ENCODE measurements at regions not wholly inside any gene's neighbourhood (a gene's known extent, or its start where the extent isn't known, plus 50 kb on each side); places are given as distances from the start of the nearest gene placed in this dataset.
"Not testable (repeated sequence)": the region's sequence is repeated elsewhere in the genome, so short reads cannot be mapped to it uniquely, and the experiment has no call there.

DNA sequence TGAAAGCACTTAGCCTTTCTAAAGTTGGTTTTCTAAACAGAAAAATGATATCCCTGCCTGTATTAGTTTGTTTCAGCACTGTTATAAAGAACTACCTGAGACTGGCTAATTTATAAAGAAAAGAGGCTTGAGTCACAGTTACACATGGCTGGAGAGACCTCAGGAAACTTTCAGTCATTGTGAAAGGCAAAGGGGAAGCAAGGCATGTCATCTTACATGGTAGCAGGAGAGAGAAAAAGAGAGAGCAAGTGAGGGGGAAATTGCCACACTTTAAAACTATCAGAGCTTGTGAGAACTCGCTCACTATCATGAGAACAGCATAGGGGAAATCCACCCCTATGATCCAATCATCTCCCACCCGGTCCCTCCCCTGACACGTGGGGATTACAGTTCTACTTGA, 64.9 kb downstream of the FAM170A start:
- no peaks in the 10 kb centered on the region for H3K27me3 ChIP-seq
- no peaks in the 10 kb centered on the region for H3K4me1 ChIP-seq
- no peaks in the 10 kb centered on the region for H3K9me3 ChIP-seq
- TF ChIP-seq, protein P1, sequence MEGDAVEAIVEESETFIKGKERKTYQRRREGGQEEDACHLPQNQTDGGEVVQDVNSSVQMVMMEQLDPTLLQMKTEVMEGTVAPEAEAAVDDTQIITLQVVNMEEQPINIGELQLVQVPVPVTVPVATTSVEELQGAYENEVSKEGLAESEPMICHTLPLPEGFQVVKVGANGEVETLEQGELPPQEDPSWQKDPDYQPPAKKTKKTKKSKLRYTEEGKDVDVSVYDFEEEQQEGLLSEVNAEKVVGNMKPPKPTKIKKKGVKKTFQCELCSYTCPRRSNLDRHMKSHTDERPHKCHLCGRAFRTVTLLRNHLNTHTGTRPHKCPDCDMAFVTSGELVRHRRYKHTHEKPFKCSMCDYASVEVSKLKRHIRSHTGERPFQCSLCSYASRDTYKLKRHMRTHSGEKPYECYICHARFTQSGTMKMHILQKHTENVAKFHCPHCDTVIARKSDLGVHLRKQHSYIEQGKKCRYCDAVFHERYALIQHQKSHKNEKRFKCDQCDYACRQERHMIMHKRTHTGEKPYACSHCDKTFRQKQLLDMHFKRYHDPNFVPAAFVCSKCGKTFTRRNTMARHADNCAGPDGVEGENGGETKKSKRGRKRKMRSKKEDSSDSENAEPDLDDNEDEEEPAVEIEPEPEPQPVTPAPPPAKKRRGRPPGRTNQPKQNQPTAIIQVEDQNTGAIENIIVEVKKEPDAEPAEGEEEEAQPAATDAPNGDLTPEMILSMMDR (IDR thresholded peaks at IDR 0.05), result no peak
- no peak for TF ChIP-seq POLR2A (IDR thresholded peaks at IDR 0.05)
- H3K36me3 ChIP-seq, result no peaks in the 10 kb centered on the region
- H3K4me3 ChIP-seq, result no peak overlapping the region
- no peak for DNase-seq
- no peak overlapping the region for H3K27ac ChIP-seq

DNA sequence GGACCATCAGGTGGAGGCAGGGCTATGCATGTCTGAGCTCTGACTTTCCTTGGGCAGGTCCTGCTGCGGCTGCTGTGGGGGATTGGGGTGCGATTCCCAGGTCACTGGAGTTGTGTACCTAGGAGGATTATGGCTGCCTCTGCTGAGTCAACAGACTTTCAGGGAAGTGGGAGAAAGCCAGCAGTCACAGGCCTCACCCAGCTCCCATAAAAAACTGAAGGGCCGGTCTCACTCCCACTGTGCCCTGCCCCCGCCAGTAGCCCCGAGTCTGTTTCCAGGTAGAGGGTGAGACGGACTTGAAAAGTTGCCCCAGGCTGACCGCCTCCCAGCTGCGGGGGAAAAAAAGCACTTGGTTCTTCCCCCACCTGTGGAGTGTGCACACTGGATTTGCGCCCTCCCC, 76.7 kb downstream of the FAM170A start:
- Histone ChIP-seq H3K4me3 (no peak overlapping the region), H3K4me1 (no peaks in the 10 kb centered on the region), H3K27me3 (no peaks in the 10 kb centered on the region), H3K27ac (no peak overlapping the region), H3K36me3 (no peaks in the 10 kb centered on the region), H3K9me3 (no peaks in the 10 kb centered on the region)
- DNase-seq, result no peak
- TF ChIP-seq, protein P1 (IDR thresholded peaks at IDR 0.05), result no peak
- no peak for TF ChIP-seq POLR2A (IDR thresholded peaks at IDR 0.05)

DNA sequence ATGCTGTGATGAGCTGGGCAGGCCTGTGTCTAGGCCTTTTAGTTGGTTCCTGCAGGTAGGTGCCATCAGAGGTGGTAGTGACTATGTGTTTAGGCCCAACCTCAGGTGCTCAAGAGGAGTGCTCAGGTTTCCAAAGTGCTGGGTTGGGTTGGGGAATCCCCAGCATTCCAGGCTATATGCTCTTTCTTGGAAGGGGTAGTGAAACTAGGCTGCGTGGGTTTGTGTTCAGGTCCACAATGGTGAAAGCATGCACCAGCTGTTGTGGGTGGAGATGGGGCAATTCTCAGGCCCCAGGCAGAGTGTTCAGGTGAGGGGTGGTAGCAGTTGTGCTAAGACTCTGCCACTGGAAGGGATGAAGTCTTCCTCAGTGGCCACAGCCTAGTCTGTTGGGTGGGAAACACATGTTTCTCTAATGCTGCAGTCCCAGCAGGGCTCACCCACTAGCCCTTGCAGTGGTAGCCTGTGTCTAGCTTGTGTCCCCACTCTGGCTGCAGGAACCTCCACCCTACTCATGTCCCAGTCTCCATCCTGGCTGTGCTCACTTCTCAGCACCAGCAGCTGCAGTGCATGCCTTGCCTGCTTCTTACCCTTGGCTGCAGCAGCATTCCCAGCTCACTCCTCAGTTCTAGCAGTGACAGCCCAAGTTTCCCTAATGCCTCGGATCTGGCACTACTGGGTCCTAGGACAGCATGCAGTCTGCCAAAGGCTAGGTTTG, 78.9 kb downstream of the FAM170A start:
- Histone ChIP-seq H3K27me3 (no peaks in the 10 kb centered on the region), H3K36me3 (no peaks in the 10 kb centered on the region), H3K4me1 (no peaks in the 10 kb centered on the region), H3K9me3 (no peaks in the 10 kb centered on the region), H3K27ac (no peak overlapping the region), H3K4me3 (no peak overlapping the region)
- no peak for DNase-seq
- TF ChIP-seq, protein P1 (IDR thresholded peaks at IDR 0.05), result no peak
- no peak for TF ChIP-seq POLR2A (IDR thresholded peaks at IDR 0.05)

DNA sequence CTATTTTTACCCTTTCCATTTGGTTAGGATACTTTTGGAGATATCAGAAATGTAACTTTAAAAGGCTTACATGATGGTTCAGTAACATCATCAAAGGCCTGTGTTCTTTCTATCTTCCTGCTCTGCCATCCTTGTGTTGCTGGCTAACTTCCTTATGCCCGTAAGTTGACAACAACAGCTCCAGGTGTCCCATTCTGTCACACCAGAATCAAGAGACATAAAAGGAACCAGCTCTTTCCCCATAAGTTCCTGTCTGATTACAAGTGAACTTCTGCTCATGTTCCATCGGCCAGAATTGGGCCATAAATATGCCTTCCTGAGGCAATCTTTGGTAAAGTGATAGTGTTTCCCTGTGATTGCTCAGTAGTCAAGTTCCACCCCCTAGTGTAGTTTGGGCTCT, 92.4 kb downstream of the FAM170A start:
- Histone ChIP-seq H3K9me3 (no peaks in the 10 kb centered on the region), H3K4me1 (no peaks in the 10 kb centered on the region), H3K27ac (no peak overlapping the region), H3K36me3 (no peaks in the 10 kb centered on the region), H3K27me3 (no peaks in the 10 kb centered on the region), H3K4me3 (no peak overlapping the region)
- DNase-seq, result no peak
- TF ChIP-seq POLR2A (IDR thresholded peaks at IDR 0.05), result no peak
- TF ChIP-seq, protein P1 (IDR thresholded peaks at IDR 0.05), result no peak

DNA sequence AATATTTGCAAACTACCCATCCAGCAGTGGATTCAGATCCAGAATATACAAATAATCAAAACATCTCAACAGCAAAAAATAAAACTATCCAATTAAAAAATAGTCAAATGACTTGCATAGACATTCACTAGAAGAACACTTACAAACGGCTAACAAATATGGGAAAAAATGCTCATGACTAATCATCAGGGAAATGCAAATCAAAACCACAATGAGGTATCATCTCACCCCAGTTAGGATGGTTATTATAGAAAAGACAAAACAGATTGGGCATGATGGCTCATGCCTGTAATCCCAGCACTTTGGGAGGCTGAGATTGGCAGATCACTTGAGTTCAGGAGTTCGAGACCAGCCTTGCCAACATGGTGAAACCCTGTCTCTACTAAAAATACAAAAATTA, 95.9 kb downstream of the FAM170A start:
- not testable (repeated sequence) for DNase-seq, H3K4me1 ChIP-seq, H3K4me3 ChIP-seq, H3K27me3 ChIP-seq, H3K36me3 ChIP-seq, H3K9me3 ChIP-seq, H3K27ac ChIP-seq

DNA sequence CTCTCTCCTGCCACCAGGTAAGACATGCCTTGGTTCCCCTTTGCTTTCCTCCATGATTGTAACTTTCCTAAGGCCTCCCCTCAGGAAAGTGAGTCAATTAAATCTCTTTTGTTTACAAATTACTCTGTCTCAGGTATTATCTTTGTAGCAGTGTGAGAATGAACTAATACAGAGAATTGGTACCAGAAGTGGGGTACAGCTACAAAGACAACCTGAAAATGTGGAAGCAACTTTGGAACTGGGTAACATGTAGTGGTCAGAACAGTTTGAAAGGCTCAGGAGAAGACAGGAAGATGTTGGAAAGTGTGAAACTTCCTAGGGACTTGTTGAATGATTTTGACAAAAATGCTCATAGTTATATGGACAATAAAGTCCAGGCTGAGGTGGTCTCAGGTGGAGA, 97.2 kb downstream of the FAM170A start:
- DNase-seq, result no peak
- H3K27me3 ChIP-seq, result no peaks in the 10 kb centered on the region
- TF ChIP-seq POLR2A (IDR thresholded peaks at IDR 0.05), result no peak
- H3K36me3 ChIP-seq, result no peaks in the 10 kb centered on the region
- no peaks in the 10 kb centered on the region for H3K9me3 ChIP-seq
- H3K27ac ChIP-seq, result no peak overlapping the region
- H3K4me3 ChIP-seq, result no peak overlapping the region
- H3K4me1 ChIP-seq, result no peaks in the 10 kb centered on the region

DNA sequence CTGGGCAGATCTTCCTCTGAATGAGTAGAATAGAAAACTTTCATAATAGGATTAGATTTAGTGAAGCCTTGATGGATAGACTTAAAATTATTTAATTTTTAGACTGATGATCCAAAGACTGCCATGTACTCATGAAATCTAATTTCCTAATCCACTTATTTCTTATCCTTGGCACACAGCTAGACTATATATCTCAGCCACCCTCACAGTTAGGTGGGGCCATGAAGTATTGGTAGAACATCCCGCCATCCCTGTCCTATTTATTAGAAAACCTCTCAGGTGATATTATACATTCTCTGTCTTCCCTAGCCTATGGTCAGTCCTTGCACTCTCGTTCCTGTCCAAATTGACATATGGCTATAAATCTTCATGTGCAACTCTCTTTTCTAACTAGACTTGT, 110.9 kb downstream of the FAM170A start:
- no peak for DNase-seq
- no peak overlapping the region for H3K4me3 ChIP-seq
- H3K9me3 ChIP-seq, result no peaks in the 10 kb centered on the region
- TF ChIP-seq POLR2A (IDR thresholded peaks at IDR 0.05), result no peak
- TF ChIP-seq, protein P1 (IDR thresholded peaks at IDR 0.05), result no peak
- no peaks in the 10 kb centered on the region for H3K4me1 ChIP-seq
- no peaks in the 10 kb centered on the region for H3K36me3 ChIP-seq
- no peaks in the 10 kb centered on the region for H3K27me3 ChIP-seq
- no peak overlapping the region for H3K27ac ChIP-seq
